ENCODE measurements at regions not wholly inside any gene's neighbourhood (a gene's known extent, or its start where the extent isn't known, plus 50 kb on each side); places are given as distances from the start of the nearest gene placed in this dataset.

DNA sequence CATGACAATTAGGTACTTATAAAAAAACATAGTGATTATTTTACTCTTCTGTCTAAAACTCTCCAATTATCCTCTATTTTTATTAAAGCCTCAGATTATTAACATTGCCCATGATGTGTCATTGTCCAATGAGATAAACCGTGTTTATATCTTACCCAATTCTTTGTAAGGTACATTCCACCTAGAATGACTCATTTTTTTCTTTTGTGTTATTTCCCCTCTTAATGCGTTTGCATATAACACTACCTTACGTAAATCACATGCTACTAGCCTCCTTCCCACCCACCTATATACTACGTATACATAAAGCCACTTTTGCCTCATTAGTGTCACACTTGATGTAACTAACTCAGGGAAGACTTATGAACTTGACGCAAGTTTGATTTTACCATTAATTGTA lies 336.3 kb upstream of the PTCHD4 start:
- intact Hi-C loops (cut with micrococcal nuclease; ENCODE audit: unreplicated experiment) (no loop called here), in situ Hi-C loops (cut with MboI) (no loop called here)
- RAD21 ChIA-PET (ENCODE audit: unreplicated experiment) = no interaction called here
- no peak overlapping the region for H3K9ac ChIP-seq (ENCODE audit: control insufficient read depth, insufficient read depth, low read length)
- no peak overlapping the region for H3K4me3 ChIP-seq
- POLR2A ChIA-PET = no interaction called here
- no TSS peak for BruUV-seq (replicated peaks)
- H3K27ac ChIP-seq (ENCODE audit: control insufficient read depth, insufficient read depth) = no peak overlapping the region
- ATAC-seq = no peak
- TF ChIP-seq GATAD2B (conservative IDR thresholded peaks at IDR 0.05; ENCODE audit: low read depth) = no peak
- no peak for TF ChIP-seq PAX5 (IDR thresholded peaks at IDR 0.05; ENCODE audit: borderline replicate concordance, low read depth, low read length)
- no peak for TF ChIP-seq TCF12 (IDR thresholded peaks at IDR 0.05; ENCODE audit: low read depth, low read length)
- TF ChIP-seq, protein P1, sequence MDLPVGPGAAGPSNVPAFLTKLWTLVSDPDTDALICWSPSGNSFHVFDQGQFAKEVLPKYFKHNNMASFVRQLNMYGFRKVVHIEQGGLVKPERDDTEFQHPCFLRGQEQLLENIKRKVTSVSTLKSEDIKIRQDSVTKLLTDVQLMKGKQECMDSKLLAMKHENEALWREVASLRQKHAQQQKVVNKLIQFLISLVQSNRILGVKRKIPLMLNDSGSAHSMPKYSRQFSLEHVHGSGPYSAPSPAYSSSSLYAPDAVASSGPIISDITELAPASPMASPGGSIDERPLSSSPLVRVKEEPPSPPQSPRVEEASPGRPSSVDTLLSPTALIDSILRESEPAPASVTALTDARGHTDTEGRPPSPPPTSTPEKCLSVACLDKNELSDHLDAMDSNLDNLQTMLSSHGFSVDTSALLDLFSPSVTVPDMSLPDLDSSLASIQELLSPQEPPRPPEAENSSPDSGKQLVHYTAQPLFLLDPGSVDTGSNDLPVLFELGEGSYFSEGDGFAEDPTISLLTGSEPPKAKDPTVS (IDR thresholded peaks at IDR 0.05; ENCODE audit: low read depth, low read length) = no peak
- TF ChIP-seq, protein P2, sequence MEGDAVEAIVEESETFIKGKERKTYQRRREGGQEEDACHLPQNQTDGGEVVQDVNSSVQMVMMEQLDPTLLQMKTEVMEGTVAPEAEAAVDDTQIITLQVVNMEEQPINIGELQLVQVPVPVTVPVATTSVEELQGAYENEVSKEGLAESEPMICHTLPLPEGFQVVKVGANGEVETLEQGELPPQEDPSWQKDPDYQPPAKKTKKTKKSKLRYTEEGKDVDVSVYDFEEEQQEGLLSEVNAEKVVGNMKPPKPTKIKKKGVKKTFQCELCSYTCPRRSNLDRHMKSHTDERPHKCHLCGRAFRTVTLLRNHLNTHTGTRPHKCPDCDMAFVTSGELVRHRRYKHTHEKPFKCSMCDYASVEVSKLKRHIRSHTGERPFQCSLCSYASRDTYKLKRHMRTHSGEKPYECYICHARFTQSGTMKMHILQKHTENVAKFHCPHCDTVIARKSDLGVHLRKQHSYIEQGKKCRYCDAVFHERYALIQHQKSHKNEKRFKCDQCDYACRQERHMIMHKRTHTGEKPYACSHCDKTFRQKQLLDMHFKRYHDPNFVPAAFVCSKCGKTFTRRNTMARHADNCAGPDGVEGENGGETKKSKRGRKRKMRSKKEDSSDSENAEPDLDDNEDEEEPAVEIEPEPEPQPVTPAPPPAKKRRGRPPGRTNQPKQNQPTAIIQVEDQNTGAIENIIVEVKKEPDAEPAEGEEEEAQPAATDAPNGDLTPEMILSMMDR (IDR thresholded peaks at IDR 0.05 in 2 of 3, conservative IDR thresholded peaks at IDR 0.05 in 1 of 3; ENCODE audit: control insufficient read depth in 2 of 3, extremely low read depth in 1 of 3, insufficient read depth in 1 of 3, low read depth in 3 of 3, low read length in 3 of 3) = no peak
- no peak for TF ChIP-seq HDGF (IDR thresholded peaks at IDR 0.05)
- no peak for TF ChIP-seq EED (IDR thresholded peaks at IDR 0.05; ENCODE audit: low read depth)
- no peaks in the 10 kb centered on the region for H3K9me3 ChIP-seq (replicated peaks; ENCODE audit: control insufficient read depth, insufficient read depth, low read length)
- SMC1A ChIA-PET (ENCODE audit: uncharacterized antibody, unreplicated experiment) = no interaction called here
- 88% methylated on average over 5 of the region's 5 CpGs for WGBS (ENCODE audit: insufficient coverage, insufficient replicate concordance, low lambda C conversion rate, missing lambda C conversion rate)
- no peak for FAIRE-seq
- no peak for DNase-seq (ENCODE audit: low read depth, low spot score)
- no peak overlapping the region for H2AFZ ChIP-seq (ENCODE audit: control insufficient read depth, low read depth, low read length)
- CTCF ChIA-PET = no interaction called here
- no peaks in the 10 kb centered on the region for H3K4me1 ChIP-seq (ENCODE audit: control insufficient read depth, insufficient read depth, low read length)
- no peak overlapping the region for H3K4me2 ChIP-seq (ENCODE audit: control insufficient read depth, insufficient read depth)
- no peaks in the 10 kb centered on the region for H3K36me3 ChIP-seq (ENCODE audit: control insufficient read depth in 2 of 2, insufficient read depth in 2 of 2, low read length in 1 of 2)
- no peaks in the 10 kb centered on the region for H3K27me3 ChIP-seq (replicated peaks in 1 of 2; ENCODE audit: control insufficient read depth in 2 of 2, insufficient read depth in 2 of 2, low read length in 1 of 2)
- H4K20me1 ChIP-seq (ENCODE audit: control insufficient read depth, insufficient read depth) = no peaks in the 10 kb centered on the region
- no peaks in the 10 kb centered on the region for H3K79me2 ChIP-seq (ENCODE audit: control insufficient read depth, insufficient read depth, low read length)

Measured in GM12878 (cell line).